Endothelial cell of umbilical vein (primary cell): ENCODE measurements at regions not wholly inside any gene's neighbourhood (a gene's known extent, or its start where the extent isn't known, plus 50 kb on each side); places are given as distances from the start of the nearest gene placed in this dataset.

ENCODE experiments used
- BruUV-seq: library from RNA; stranded (reverse); fragments of 400-500 nt; replicated peaks from 2 replicates; lab custom pipeline; 2021; lab: Mats Ljungman, UMichigan
- CTCF ChIA-PET: fragments of 300-600, 350-600 bp; sonication (Branson Sonifier 250); formaldehyde crosslinking; loops from one replicate; lab custom pipeline; 2021; ENCODE audit warnings: antibody characterized with exemption, inconsistent platforms; lab: Charles Lee
- POLR2A ChIA-PET: fragments of 300-600, 350-600 bp; sonication (Branson Sonifier 250); formaldehyde crosslinking; loops from one replicate; lab custom pipeline; 2021; ENCODE audit warnings: antibody characterized with exemption, inconsistent platforms; lab: Charles Lee
- DNase-seq: peaks from one replicate; pipeline ENCODE4 v3.0.0-alpha.2; 2011; ENCODE audit warnings: low read depth, low spot score
- FAIRE-seq: peaks from 2 replicates; lab custom pipeline; 2011; peaks lifted over from hg19 to GRCh38; lab: Jason Lieb, UNC
- H2AFZ ChIP-seq: 2 replicates; pipeline ENCODE4 v1.6.0; 2012; ENCODE audit warnings: low read depth, low read length, control low read depth, inconsistent platforms
- H3K27ac ChIP-seq: 2 replicates; pipeline ENCODE4 v1.5.1; 2011; ENCODE audit warnings: low read depth, mild to moderate bottlenecking, control low read depth, low read length, moderate library complexity; ENCODE audit not compliant: insufficient read depth
- H3K27me3 ChIP-seq, 2 experiments: 2 replicates each; pipeline versions ENCODE4 v1.6.0 to v1.6.1; 2011; ENCODE audit warnings: low read length in 2 of 2, mixed read lengths in 1 of 2; ENCODE audit not compliant: control insufficient read depth in 2 of 2, insufficient read depth in 2 of 2
- H3K36me3 ChIP-seq, 2 experiments: 2 replicates in 1 of 2; 3 replicates in 1 of 2; pipeline ENCODE4 v1.5.1; 2011; ENCODE audit warnings: low read length in 2 of 2, mild to moderate bottlenecking in 1 of 2, moderate library complexity in 1 of 2; ENCODE audit not compliant: control insufficient read depth in 2 of 2, insufficient read depth in 2 of 2; ENCODE audit errors: extremely low read depth in 1 of 2
- H3K4me1 ChIP-seq: 3 replicates; pipeline ENCODE4 v1.5.1; 2011; ENCODE audit warnings: mild to moderate bottlenecking, low read length; ENCODE audit not compliant: control insufficient read depth, insufficient read depth; ENCODE audit errors: extremely low read depth
- H3K4me2 ChIP-seq: 2 replicates; pipeline ENCODE4 v1.6.1; 2011; ENCODE audit warnings: low read length, control low read depth, mixed read lengths; ENCODE audit not compliant: insufficient read depth
- H3K4me3 ChIP-seq, 3 experiments: fragments of 200-600 bp in 1 of 3; sonication (generic), shearing (Covaris generic) in 1 of 3; replicated peaks in 1 of 3; 2 replicates each; pipeline ENCODE4 v1.5.1; 2011 to 2016; ENCODE audit warnings: control low read depth in 3 of 3, low read length in 3 of 3, mild to moderate bottlenecking in 2 of 3, inconsistent platforms in 1 of 3, low read depth in 1 of 3, moderate library complexity in 1 of 3; ENCODE audit not compliant: insufficient read depth in 1 of 3
- H3K79me2 ChIP-seq: 2 replicates; pipeline ENCODE4 v1.6.0; 2012; ENCODE audit warnings: low read length, inconsistent platforms; ENCODE audit not compliant: control insufficient read depth, insufficient read depth
- H3K9ac ChIP-seq: replicated peaks from 2 replicates; pipeline ENCODE3; 2011; ENCODE audit warnings: low read length, control low read depth; ENCODE audit not compliant: insufficient read depth; ENCODE audit errors: extremely low read depth
- H3K9me1 ChIP-seq: replicated peaks from 3 replicates; pipeline ENCODE4 v1.6.0; 2011; ENCODE audit warnings: mild to moderate bottlenecking, low read length; ENCODE audit not compliant: control insufficient read depth, insufficient read depth; ENCODE audit errors: extremely low read depth
- H3K9me3 ChIP-seq: replicated peaks from 2 replicates; pipeline ENCODE4 v1.5.1; 2012; ENCODE audit warnings: low read length, inconsistent platforms; ENCODE audit not compliant: control insufficient read depth, insufficient read depth
- H4K20me1 ChIP-seq: replicated peaks from 2 replicates; pipeline ENCODE3; 2011; ENCODE audit warnings: mild to moderate bottlenecking, low read length; ENCODE audit not compliant: control insufficient read depth, insufficient read depth; ENCODE audit errors: extremely low read depth
- EZH2 ChIP-seq: IDR thresholded peaks from 2 replicates; pipeline ENCODE4 v1.6.1; 2012; ENCODE audit warnings: borderline replicate concordance, low read depth, mild to moderate bottlenecking, moderate library complexity, low read length, inconsistent platforms; ENCODE audit not compliant: severe bottlenecking
- FOS ChIP-seq: IDR thresholded peaks from 2 replicates; pipeline ENCODE4 v1.6.1; 2011; ENCODE audit warnings: mild to moderate bottlenecking, low read length, moderate library complexity, borderline replicate concordance; ENCODE audit not compliant: insufficient read depth
- GATA2 ChIP-seq: IDR thresholded peaks from 2 replicates; pipeline ENCODE4 v1.7.0; 2011; ENCODE audit warnings: low read depth, mild to moderate bottlenecking, moderate library complexity, mixed read lengths, low read length; ENCODE audit not compliant: insufficient read length, insufficient read depth
- JUN ChIP-seq: IDR thresholded peaks from 2 replicates; pipeline ENCODE4 v1.6.1; 2011; ENCODE audit warnings: borderline replicate concordance, low read depth; ENCODE audit not compliant: insufficient read length, insufficient read depth
- MYC ChIP-seq: IDR thresholded peaks from one replicate; pipeline ENCODE4 v1.6.1; 2011; ENCODE audit warnings: mild to moderate bottlenecking, low read depth, low read length
- POLR2A ChIP-seq: IDR thresholded peaks from 2 replicates; pipeline ENCODE4 v1.6.1; 2012; ENCODE audit warnings: low read depth, mild to moderate bottlenecking, control low read depth, low read length
- POLR2AphosphoS5 ChIP-seq: IDR thresholded peaks from 2 replicates; pipeline ENCODE4 v1.6.1; 2012; ENCODE audit warnings: low read depth, mild to moderate bottlenecking, control low read depth, low read length, moderate library complexity; ENCODE audit not compliant: insufficient read depth
- dilution Hi-C: fragments of 300-500 bp; cut with MboI; formaldehyde crosslinking; loops from one replicate; pipeline ENCODE4 v1.15.0; 2019; ENCODE audit warnings: low sequenced_read_pairs; ENCODE audit not compliant: extremely low pct_ligation_motif_present
- intact Hi-C: fragments of 100-400 bp; cut with micrococcal nuclease; formaldehyde crosslinking; loops from one replicate; pipeline ENCODE4 v1.10.0; 2022
- TF ChIP-seq, protein P1 (sequence below), 2 donors: IDR thresholded peaks; 1 replicate in 1 of 2; 2 replicates in 1 of 2; pipeline ENCODE4 v1.5.1; 2011; ENCODE audit warnings: low read length in 2 of 2, mild to moderate bottlenecking in 2 of 2, moderate library complexity in 2 of 2, control low read depth in 1 of 2, inconsistent platforms in 1 of 2, low read depth in 1 of 2; ENCODE audit not compliant: insufficient read depth in 1 of 2; ENCODE audit errors: extremely low read depth in 1 of 2
- TF ChIP-seq, protein P2 (sequence below): IDR thresholded peaks from 2 replicates; pipeline ENCODE4 v1.6.1; 2011; ENCODE audit not compliant: insufficient read depth, insufficient read length

DNA sequence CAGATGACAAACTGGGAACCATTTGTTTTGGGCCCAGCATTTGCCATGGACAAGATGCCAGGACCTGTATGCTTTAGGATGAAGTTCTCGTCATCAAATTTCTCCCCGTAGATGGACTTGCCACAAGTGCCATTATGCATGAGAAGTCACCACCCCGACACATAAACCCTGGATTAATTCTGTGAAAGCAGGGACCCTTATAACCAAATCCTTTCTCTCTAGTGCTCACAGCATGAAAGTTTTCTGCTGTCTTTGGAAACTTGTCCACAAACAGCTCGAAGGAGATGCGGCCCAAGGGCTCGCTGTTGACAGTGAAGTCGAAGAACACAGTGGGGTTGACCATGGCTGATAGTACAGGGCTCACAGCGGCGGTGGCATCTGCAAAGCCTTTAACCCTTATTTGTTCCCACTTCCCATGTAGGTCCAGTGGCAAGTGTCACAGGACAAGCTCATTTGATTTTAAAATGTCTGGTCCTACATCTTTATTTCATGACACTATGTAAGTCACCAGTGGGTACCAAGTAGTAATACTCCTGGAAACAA, 75.2 kb upstream of the MIR17HG start:
- no TSS peak for BruUV-seq
- intact Hi-C loops = no loop called here
- dilution Hi-C loops = no loop called here

More for the DNA sequence above, 75.2 kb upstream of the MIR17HG start:
- FAIRE-seq = no peak
- Histone ChIP-seq H3K79me2 (no peaks in the 10 kb centered on the region), H3K9me3 (no peaks in the 10 kb centered on the region), H4K20me1 (no peaks in the 10 kb centered on the region), H3K9me1 (no peaks in the 10 kb centered on the region), H3K27me3 (no peaks in the 10 kb centered on the region), H3K4me2 (no peak overlapping the region), H3K4me3 (no peak overlapping the region), H3K27ac (no peak overlapping the region), H2AFZ (no peak overlapping the region), H3K9ac (no peak overlapping the region), H3K4me1 (peaks cover 16% of the 10 kb centered on the region), H3K36me3 (no peaks in the 10 kb centered on the region)
- no peak for DNase-seq
- ChIA-PET CTCF (no interaction called here), POLR2A (no interaction called here)
- TF ChIP-seq POLR2A = no peak
- TF ChIP-seq POLR2AphosphoS5 = no peak
- TF ChIP-seq, protein P1, sequence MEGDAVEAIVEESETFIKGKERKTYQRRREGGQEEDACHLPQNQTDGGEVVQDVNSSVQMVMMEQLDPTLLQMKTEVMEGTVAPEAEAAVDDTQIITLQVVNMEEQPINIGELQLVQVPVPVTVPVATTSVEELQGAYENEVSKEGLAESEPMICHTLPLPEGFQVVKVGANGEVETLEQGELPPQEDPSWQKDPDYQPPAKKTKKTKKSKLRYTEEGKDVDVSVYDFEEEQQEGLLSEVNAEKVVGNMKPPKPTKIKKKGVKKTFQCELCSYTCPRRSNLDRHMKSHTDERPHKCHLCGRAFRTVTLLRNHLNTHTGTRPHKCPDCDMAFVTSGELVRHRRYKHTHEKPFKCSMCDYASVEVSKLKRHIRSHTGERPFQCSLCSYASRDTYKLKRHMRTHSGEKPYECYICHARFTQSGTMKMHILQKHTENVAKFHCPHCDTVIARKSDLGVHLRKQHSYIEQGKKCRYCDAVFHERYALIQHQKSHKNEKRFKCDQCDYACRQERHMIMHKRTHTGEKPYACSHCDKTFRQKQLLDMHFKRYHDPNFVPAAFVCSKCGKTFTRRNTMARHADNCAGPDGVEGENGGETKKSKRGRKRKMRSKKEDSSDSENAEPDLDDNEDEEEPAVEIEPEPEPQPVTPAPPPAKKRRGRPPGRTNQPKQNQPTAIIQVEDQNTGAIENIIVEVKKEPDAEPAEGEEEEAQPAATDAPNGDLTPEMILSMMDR (IDR thresholded peaks at IDR 0.05; ENCODE audit: extremely low read depth in 1 of 2, insufficient read depth in 1 of 2, low read depth in 1 of 2, low read length in 2 of 2) = no peak
- TF ChIP-seq FOS = no peak
- TF ChIP-seq JUN = no peak
- no peak for TF ChIP-seq EZH2
- no peak for TF ChIP-seq MYC
- TF ChIP-seq GATA2 = no peak
- TF ChIP-seq, protein P2, sequence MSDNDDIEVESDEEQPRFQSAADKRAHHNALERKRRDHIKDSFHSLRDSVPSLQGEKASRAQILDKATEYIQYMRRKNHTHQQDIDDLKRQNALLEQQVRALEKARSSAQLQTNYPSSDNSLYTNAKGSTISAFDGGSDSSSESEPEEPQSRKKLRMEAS = no peak
